AG09319 (cell line): ENCODE measurements at regions not wholly inside any gene's neighbourhood (a gene's known extent, or its start where the extent isn't known, plus 50 kb on each side); places are given as distances from the start of the nearest gene placed in this dataset.
"Not testable (repeated sequence)": the region's sequence is repeated elsewhere in the genome, so short reads cannot be mapped to it uniquely, and the experiment has no call there.

Experiments used
- DNase-seq: peaks from one replicate; pipeline ENCODE4 v3.0.0-alpha.2; 2010; ENCODE audit warnings: low read depth; ENCODE audit errors: extremely low read depth
- TF ChIP-seq, protein P1 (sequence below): IDR thresholded peaks from 2 replicates; pipeline ENCODE4 v1.5.1; 2011; ENCODE audit warnings: low read depth, mild to moderate bottlenecking, inconsistent platforms, low read length, moderate library complexity

DNA sequence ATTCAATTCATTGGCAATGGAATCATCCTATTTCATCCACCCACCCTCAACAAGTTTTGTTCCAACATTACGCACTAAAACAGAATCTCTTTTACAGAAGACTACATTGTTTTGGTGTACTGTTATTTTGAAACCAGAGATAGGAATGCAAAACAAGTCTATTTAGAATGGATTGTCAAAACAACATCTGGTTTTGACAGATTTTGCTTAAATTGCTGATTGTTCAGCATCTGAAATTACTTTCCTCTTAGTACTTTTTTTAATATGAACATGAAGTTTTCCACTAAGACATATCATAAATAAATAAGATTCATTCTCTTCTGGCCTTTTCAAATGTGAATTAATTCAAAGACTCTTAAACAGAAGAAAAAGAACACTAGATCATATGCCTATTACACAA is 323.9 kb upstream of the TFPI start:
- TF ChIP-seq, protein P1, sequence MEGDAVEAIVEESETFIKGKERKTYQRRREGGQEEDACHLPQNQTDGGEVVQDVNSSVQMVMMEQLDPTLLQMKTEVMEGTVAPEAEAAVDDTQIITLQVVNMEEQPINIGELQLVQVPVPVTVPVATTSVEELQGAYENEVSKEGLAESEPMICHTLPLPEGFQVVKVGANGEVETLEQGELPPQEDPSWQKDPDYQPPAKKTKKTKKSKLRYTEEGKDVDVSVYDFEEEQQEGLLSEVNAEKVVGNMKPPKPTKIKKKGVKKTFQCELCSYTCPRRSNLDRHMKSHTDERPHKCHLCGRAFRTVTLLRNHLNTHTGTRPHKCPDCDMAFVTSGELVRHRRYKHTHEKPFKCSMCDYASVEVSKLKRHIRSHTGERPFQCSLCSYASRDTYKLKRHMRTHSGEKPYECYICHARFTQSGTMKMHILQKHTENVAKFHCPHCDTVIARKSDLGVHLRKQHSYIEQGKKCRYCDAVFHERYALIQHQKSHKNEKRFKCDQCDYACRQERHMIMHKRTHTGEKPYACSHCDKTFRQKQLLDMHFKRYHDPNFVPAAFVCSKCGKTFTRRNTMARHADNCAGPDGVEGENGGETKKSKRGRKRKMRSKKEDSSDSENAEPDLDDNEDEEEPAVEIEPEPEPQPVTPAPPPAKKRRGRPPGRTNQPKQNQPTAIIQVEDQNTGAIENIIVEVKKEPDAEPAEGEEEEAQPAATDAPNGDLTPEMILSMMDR: no peak
- DNase-seq: no peak

DNA sequence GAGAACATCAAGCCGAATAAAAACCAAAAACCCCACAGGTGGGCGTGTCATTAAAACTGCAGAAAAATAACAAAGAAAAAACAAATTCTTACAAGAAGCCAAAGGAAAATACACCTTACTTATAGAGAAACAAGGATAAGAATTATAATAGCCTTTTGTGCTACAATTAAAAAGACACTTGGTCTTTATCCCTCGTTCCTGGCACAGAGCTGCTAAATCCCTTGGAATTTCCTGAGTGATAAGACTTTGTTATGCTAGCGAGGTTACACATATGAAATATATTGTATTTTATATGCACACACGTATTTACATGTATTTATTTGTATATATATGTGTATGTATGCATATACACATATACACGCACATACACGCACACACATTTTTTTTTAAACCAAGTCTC is 325.3 kb upstream of the TFPI start:
- no peak for DNase-seq
- TF ChIP-seq, protein P1: no peak

DNA sequence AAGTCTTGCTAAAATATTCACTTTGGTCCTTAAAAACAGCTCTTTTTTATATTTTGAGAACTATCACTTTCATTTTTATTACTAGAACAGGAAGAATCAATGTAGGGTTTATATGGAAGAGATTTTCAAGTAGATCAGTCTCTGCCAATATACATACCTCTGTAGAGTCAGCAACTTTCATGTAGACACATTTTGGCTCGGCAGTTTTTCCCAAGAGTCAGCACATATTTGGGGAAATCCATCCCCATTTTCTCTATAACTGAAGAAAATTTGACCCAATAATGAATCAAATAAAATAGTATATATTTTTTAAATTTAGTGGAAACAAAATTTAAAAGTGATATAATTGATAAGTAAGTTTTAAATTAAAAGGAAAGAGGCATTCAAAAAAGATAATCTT is 329.8 kb upstream of the TFPI start:
- no peak for DNase-seq
- TF ChIP-seq, protein P1: no peak

DNA sequence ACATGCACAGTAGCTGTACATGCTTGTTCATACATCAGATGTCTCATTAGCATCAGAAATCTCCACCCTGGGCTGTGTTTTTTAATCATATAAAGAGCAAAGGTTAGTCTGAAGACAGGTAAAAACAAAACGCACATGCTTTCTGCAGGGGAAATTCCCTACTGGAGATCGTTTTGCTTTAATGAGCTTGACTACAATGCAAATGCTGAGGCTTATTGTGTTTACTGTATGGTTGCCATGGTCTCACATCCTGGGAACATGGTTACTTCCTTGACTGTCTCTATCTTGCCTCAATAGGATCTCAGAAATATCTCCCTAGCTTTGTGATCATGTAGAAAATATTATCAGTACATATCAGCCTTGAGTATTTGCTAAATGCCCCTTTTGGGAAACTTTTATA is 336.5 kb upstream of the TFPI start:
- DNase-seq: no peak
- TF ChIP-seq, protein P1: no peak

DNA sequence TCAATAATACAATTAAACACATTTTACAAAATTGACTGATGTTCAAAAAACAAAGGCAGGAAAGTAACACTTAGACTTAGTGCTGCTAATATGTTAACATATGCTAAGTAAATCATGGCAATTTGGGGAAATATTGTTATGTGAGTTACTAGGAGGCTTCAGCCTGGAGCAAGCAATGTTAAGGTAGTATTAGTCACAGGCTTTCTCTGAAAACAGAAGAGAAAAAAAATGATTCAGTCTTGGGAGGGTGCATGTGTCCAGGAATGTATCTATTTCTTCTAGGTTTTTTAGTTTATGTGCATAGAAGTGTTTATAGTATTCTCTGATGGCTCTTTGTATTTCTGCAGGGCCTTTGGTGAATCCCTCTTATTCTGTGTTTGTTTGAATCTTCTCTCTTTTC is 345.8 kb upstream of the TFPI start:
- TF ChIP-seq, protein P1: no peak
- no peak for DNase-seq

DNA sequence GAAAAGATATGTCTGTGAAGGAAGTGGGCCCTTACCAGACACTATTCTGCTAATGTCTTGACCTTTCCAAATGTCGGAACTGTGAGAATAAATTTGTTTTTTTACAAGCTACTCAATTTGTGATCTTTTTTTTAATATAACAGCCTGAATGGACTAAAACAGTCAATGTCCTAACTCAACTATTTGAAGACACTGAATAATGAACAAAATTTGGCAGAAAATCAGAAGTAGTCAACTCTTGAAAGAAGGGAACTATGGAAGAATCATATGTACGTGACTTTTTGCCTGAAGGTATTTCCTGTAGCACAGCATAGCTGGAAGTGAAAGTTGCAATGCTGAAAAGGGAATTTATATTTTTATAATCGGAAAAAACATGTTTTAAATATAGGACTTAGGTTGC is 351.8 kb upstream of the TFPI start:
- DNase-seq: no peak
- TF ChIP-seq, protein P1: no peak

DNA sequence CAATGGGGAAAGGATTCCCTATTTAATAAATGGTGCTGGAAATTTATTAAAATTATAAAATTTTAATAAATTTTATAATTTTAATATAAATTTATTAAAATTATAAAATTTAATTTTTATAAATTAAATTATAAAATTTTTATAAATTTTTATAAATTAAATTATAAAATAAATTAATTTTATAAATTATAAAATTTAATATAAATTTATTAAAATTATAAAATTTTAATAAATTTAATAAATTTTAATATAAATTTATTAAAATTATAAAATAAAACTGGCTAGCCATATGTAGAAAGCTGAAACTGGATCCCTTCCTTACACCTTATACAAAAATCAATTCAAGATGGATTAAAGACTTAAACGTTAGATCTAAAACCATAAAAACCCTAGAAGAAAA is 356.7 kb upstream of the TFPI start:
- not testable (repeated sequence) for DNase-seq

DNA sequence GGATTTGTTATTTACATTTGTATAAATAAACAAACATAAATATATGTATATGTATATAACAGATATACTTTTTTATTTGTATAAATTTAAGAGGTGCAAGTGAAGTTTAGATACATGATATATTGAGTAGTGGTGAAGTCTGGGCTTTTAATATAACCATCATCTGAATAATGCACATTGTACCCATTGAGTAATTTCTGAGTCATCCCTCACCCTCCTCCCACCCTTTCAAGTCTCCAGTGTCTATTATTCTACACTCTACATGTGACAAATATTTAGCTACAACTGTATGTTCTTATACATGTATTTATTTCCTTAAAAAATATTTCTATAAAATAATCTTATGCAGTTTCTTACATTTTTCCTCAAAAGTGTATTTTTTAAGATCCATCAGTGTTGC is 358.7 kb upstream of the TFPI start:
- no peak for DNase-seq
- TF ChIP-seq, protein P1: no peak
